ENCODE measurements at regions not wholly inside any gene's neighbourhood (a gene's known extent, or its start where the extent isn't known, plus 50 kb on each side); places are given as distances from the start of the nearest gene placed in this dataset.

GRCh38 chr1:30259631-30260030, 463.8 kb downstream of the MATN1 start:
- DNase-seq, result no peak

GRCh38 chr1:30258876-30259275, 464.5 kb downstream of the MATN1 start:
- no peak for DNase-seq

GRCh38 chr1:30258471-30258870, 464.9 kb downstream of the MATN1 start:
- no peak for DNase-seq

GRCh38 chr1:30257742-30258380, 465.5 kb downstream of the MATN1 start:
- no peak for DNase-seq

- no peak for DNase-seq
Measured at GRCh38 chr1:30257322-30257721, 466.1 kb downstream of the MATN1 start.

- no peak for DNase-seq
Measured at GRCh38 chr1:30256911-30257310, 466.5 kb downstream of the MATN1 start.

GRCh38 chr1:30255111-30255724, 468.2 kb downstream of the MATN1 start:
- no peak for DNase-seq

- no peak for DNase-seq
Measured at GRCh38 chr1:30253807-30254440, 469.5 kb downstream of the MATN1 start.

GRCh38 chr1:30253361-30253760, 470.0 kb downstream of the MATN1 start:
- no peak for DNase-seq

GRCh38 chr1:30250984-30251850, 472.2 kb downstream of the MATN1 start:
- no peak for DNase-seq

- DNase-seq, result no peak
Measured at GRCh38 chr1:30250338-30250983, 472.9 kb downstream of the MATN1 start.

GRCh38 chr1:30249446-30250337, 473.7 kb downstream of the MATN1 start:
- no peak for DNase-seq

- DNase-seq, result no peak
Measured at GRCh38 chr1:30248774-30249173, 474.6 kb downstream of the MATN1 start.

- no peak for DNase-seq
Measured at GRCh38 chr1:30248373-30248772, 475.0 kb downstream of the MATN1 start.

- DNase-seq, result no peak
Measured at GRCh38 chr1:30244801-30245200, 478.6 kb downstream of the MATN1 start.

GRCh38 chr1:30242722-30243457, 480.5 kb downstream of the MATN1 start:
- DNase-seq, result no peak

- DNase-seq, result no peak
Measured at GRCh38 chr1:30242168-30242567, 481.2 kb downstream of the MATN1 start.

- no peak for DNase-seq
Measured at GRCh38 chr1:30241681-30242080, 481.7 kb downstream of the MATN1 start.

GRCh38 chr1:30234091-30234490, 489.3 kb downstream of the MATN1 start:
- no peak for DNase-seq

- no peak for DNase-seq
Measured at GRCh38 chr1:30232288-30232899, 491.0 kb downstream of the MATN1 start.

GRCh38 chr1:30229960-30230359, 493.4 kb downstream of the MATN1 start:
- no peak for DNase-seq

Data from NCI-H1048 (cell line).